ENCODE measurements at regions not wholly inside any gene's neighbourhood (a gene's known extent, or its start where the extent isn't known, plus 50 kb on each side); places are given as distances from the start of the nearest gene placed in this dataset.

GRCh38 chr12:39125566-39125965 lies 220.2 kb upstream of the CPNE8 start:
- H3K9ac ChIP-seq (replicated peaks; ENCODE audit: extremely low read depth, insufficient read depth, low read length) = no peak overlapping the region
- ChIA-PET CTCF (interaction anchor here (1.2 to 1.4 kb wide), 2 partner anchors 21 to 219 kb away, joined by 3 to 5 read pairs; no protein-coding TSS in a partner anchor), POLR2A (no interaction called here)
- no peak overlapping the region for H2AFZ ChIP-seq (ENCODE audit: low read depth, low read length)
- dilution Hi-C loops (cut with MboI; ENCODE audit: extremely low pct_ligation_motif_present, low sequenced_read_pairs) (no loop called here), intact Hi-C loops (cut with micrococcal nuclease) (loop anchor here (5.0 kb wide), 1 partner anchor 147 kb away; no protein-coding TSS in a partner anchor)
- no TSS peak for BruUV-seq (replicated peaks)
- TF ChIP-seq POLR2A (IDR thresholded peaks at IDR 0.05; ENCODE audit: low read depth, low read length) (no peak), JUN (IDR thresholded peaks at IDR 0.05; ENCODE audit: borderline replicate concordance, insufficient read depth, insufficient read length, low read depth) (no peak), EZH2 (IDR thresholded peaks at IDR 0.05; ENCODE audit: borderline replicate concordance, low read depth, low read length, severe bottlenecking) (no peak), FOS (IDR thresholded peaks at IDR 0.05; ENCODE audit: borderline replicate concordance, insufficient read depth, low read length) (no peak), MYC (IDR thresholded peaks at IDR 0.05; ENCODE audit: low read depth, low read length) (no peak), MAX (IDR thresholded peaks at IDR 0.05; ENCODE audit: insufficient read depth, insufficient read length) (no peak), POLR2AphosphoS5 (IDR thresholded peaks at IDR 0.05; ENCODE audit: insufficient read depth, low read depth, low read length) (no peak)
- H3K9me1 ChIP-seq (replicated peaks; ENCODE audit: control insufficient read depth, extremely low read depth, insufficient read depth, low read length) = no peaks in the 10 kb centered on the region
- H3K36me3 ChIP-seq (ENCODE audit: control insufficient read depth in 2 of 2, extremely low read depth in 1 of 2, insufficient read depth in 2 of 2, low read length in 2 of 2) = no peaks in the 10 kb centered on the region
- no peak overlapping the region for H3K4me2 ChIP-seq (ENCODE audit: insufficient read depth, low read length)
- H4K20me1 ChIP-seq (replicated peaks; ENCODE audit: control insufficient read depth, extremely low read depth, insufficient read depth, low read length) = no peaks in the 10 kb centered on the region
- DNase-seq (ENCODE audit: low read depth, low spot score) (no peak), FAIRE-seq (no peak)
- H3K4me3 ChIP-seq (replicated peaks in 1 of 3; ENCODE audit: insufficient read depth in 1 of 3, low read depth in 1 of 3, low read length in 3 of 3) = no peak overlapping the region
- no peak overlapping the region for H3K27ac ChIP-seq (ENCODE audit: insufficient read depth, low read depth, low read length)
- no peaks in the 10 kb centered on the region for H3K27me3 ChIP-seq (ENCODE audit: control insufficient read depth in 2 of 2, insufficient read depth in 2 of 2, low read length in 2 of 2)
- H3K4me1 ChIP-seq (ENCODE audit: control insufficient read depth, extremely low read depth, insufficient read depth, low read length) = peaks cover 24% of the 10 kb centered on the region
- no peaks in the 10 kb centered on the region for H3K79me2 ChIP-seq (ENCODE audit: control insufficient read depth, insufficient read depth, low read length)
- H3K9me3 ChIP-seq (replicated peaks; ENCODE audit: control insufficient read depth, insufficient read depth, low read length) = no peaks in the 10 kb centered on the region

GRCh38 chr12:39124768-39125167 lies 219.4 kb upstream of the CPNE8 start:
- Histone ChIP-seq H4K20me1 (replicated peaks; ENCODE audit: control insufficient read depth, extremely low read depth, insufficient read depth, low read length) (no peaks in the 10 kb centered on the region), H3K27me3 (ENCODE audit: control insufficient read depth in 2 of 2, insufficient read depth in 2 of 2, low read length in 2 of 2) (no peaks in the 10 kb centered on the region), H3K9me3 (replicated peaks; ENCODE audit: control insufficient read depth, insufficient read depth, low read length) (no peaks in the 10 kb centered on the region), H3K4me3 (replicated peaks in 1 of 3; ENCODE audit: insufficient read depth in 1 of 3, low read depth in 1 of 3, low read length in 3 of 3) (no peak overlapping the region), H3K79me2 (ENCODE audit: control insufficient read depth, insufficient read depth, low read length) (no peaks in the 10 kb centered on the region), H3K9me1 (replicated peaks; ENCODE audit: control insufficient read depth, extremely low read depth, insufficient read depth, low read length) (no peaks in the 10 kb centered on the region), H2AFZ (ENCODE audit: low read depth, low read length) (no peak overlapping the region), H3K27ac (ENCODE audit: insufficient read depth, low read depth, low read length) (no peak overlapping the region), H3K36me3 (ENCODE audit: control insufficient read depth in 2 of 2, extremely low read depth in 1 of 2, insufficient read depth in 2 of 2, low read length in 2 of 2) (no peaks in the 10 kb centered on the region), H3K4me2 (ENCODE audit: insufficient read depth, low read length) (no peak overlapping the region), H3K9ac (replicated peaks; ENCODE audit: extremely low read depth, insufficient read depth, low read length) (no peak overlapping the region), H3K4me1 (ENCODE audit: control insufficient read depth, extremely low read depth, insufficient read depth, low read length) (peaks cover 24% of the 10 kb centered on the region)
- intact Hi-C loops (cut with micrococcal nuclease) (loop anchor here (5.0 kb wide), 1 partner anchor 148 kb away; no protein-coding TSS in a partner anchor), dilution Hi-C loops (cut with MboI; ENCODE audit: extremely low pct_ligation_motif_present, low sequenced_read_pairs) (no loop called here)
- FAIRE-seq (no peak), DNase-seq (ENCODE audit: low read depth, low spot score) (no peak)
- CTCF ChIA-PET = interaction anchor here (1.4 kb wide), 1 partner anchor 21 kb away, joined by 5 read pairs; no protein-coding TSS in a partner anchor
- BruUV-seq (replicated peaks) = no TSS peak
- TF ChIP-seq POLR2A (IDR thresholded peaks at IDR 0.05; ENCODE audit: low read depth, low read length) (no peak), CTCF (IDR thresholded peaks at IDR 0.05; ENCODE audit: extremely low read depth in 1 of 2, insufficient read depth in 1 of 2, low read depth in 1 of 2, low read length in 2 of 2) (no peak), MYC (IDR thresholded peaks at IDR 0.05; ENCODE audit: low read depth, low read length) (no peak), JUN (IDR thresholded peaks at IDR 0.05; ENCODE audit: borderline replicate concordance, insufficient read depth, insufficient read length, low read depth) (no peak), POLR2AphosphoS5 (IDR thresholded peaks at IDR 0.05; ENCODE audit: insufficient read depth, low read depth, low read length) (no peak), EZH2 (IDR thresholded peaks at IDR 0.05; ENCODE audit: borderline replicate concordance, low read depth, low read length, severe bottlenecking) (no peak), MAX (IDR thresholded peaks at IDR 0.05; ENCODE audit: insufficient read depth, insufficient read length) (no peak), GATA2 (IDR thresholded peaks at IDR 0.05; ENCODE audit: insufficient read depth, insufficient read length, low read depth, low read length) (no peak), FOS (IDR thresholded peaks at IDR 0.05; ENCODE audit: borderline replicate concordance, insufficient read depth, low read length) (no peak)
- POLR2A ChIA-PET = no interaction called here

All from endothelial cell of umbilical vein (primary cell).